HG02938 (cell line): ENCODE measurements at regions not wholly inside any gene's neighbourhood (a gene's known extent, or its start where the extent isn't known, plus 50 kb on each side); places are given as distances from the start of the nearest gene placed in this dataset.
"Not testable (repeated sequence)": the region's sequence is repeated elsewhere in the genome, so short reads cannot be mapped to it uniquely, and the experiment has no call there.

Source experiments
- ATAC-seq: cut with Tn5 transposase; IDR thresholded peaks from one replicate; pipeline ENCODE4 v1.9.1; 2021; ENCODE audit warnings: mild to moderate bottlenecking, moderate library complexity; ENCODE audit not compliant: unreplicated experiment

DNA sequence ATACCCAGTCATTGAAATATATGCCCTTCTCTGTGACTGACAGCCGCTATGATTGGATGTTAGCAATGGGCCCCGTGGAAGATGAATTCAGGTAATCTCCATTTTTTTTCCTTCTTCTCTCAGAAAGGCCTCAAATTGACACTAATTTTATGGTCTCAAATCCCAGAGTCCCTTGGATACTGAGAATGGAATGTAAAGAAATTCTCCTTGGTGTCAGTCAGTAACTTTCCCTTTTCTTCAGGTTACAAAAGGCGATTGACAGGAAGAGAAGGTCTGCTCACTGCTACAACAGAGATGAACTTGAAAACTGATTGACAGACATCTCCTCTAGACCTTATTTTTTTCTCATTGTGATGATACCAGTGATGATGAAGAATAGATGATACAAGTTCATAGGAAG lies 748.3 kb downstream of the MAT2B start:
- ATAC-seq, result no peak

DNA sequence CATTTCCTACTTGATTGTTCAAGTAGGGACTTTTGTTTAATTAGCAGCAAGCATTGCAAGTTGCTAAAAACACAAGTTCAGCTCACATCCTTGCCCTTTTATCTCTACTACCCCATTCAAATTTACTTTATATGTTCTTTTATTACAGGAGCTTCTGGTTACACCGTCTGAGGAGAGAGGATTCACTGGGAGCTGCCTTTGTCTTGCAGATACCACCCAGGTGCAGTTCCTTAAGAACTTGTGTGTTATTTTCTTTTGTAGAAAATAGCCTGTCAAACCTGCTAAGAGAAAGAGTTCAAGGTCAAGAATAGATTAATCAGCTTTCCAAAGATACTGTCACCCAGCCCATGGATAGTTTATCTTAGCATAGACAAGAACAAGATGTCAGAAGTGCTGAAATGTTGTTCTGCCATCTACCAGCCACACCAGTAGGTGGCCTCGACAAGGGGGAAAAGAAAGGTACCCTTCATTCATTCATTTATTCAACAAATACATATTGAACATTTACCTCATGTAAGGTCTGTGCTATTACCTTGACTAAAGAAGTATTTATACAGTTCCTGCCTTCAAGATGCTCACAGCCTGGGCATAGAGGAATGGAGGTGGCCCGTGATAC lies 750.3 kb downstream of the MAT2B start:
- ATAC-seq, result no peak

DNA sequence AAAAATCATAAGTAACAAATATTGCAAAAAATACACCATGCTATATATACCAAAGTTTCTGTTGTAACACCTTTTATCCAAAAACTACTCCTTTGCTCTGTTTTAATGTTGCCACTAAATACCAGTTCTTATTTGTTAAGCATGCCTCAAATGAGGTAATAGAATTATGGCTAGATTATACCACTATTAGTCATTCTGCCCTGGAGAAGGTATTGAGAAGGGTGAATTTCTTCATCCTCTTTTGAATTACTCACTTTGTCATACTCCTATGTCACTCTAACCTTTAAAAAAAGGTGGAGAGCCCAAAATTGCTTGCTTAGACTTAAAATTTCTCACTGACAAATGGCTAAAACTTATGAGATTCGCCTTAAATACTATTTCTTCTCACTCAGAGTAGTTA lies 750.9 kb downstream of the MAT2B start:
- no peak for ATAC-seq

DNA sequence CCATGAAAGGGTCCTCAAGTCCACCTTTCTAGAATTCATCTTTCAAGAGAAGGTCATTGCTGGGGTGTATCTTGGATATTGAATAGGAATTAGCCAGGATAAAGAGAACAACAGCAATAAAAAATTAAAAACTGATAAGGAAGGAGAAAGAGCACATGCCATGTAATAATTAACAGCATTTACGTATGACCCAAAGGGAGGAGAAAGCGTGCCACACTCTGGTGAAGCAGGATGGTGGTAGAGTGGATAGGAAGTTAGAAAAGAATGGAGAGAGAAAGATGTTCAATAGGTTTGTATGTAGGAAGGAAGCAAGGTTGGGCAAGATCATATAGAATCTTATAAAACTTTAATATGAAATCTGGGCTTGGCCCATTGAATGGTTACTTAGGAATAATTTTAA lies 751.5 kb downstream of the MAT2B start:
- no peak for ATAC-seq

DNA sequence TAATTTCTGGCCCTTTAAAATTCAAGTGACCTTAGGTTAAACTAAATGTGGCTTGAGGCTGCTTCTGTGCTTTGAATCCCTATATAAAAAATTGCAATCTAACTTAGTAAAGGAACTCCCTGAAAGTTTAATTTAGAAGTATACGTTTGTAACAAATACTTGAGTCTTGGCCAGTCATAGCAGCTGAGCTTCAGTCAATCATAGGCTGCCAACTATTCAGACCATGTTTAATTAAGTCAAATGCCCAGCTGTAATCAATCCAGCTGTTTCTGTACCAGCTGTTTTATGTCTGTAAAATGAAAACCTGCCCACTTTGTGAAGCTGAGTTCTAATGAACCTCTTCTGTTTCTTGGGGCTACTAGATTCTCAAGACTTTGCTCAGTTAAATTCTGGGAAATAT lies 760.1 kb downstream of the MAT2B start:
- ATAC-seq, result no peak

DNA sequence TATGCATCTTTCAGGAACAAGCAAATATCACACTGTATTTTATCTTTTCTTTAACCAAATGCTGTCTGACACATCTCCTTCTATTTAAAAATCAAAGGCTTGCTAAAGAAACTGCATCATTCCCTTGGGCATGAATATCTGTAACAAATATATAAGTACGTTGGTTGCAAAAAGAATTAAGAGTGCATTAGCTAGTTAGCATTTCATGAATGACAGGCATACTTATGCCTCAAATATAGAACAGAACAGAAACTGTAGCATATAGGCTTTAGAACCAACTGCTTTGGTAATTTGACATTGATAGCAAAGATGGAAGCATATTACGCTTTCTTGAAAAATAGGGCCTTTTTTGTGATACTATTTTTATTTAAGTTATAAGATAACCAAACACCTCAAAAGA lies 761.2 kb downstream of the MAT2B start:
- no peak for ATAC-seq

DNA sequence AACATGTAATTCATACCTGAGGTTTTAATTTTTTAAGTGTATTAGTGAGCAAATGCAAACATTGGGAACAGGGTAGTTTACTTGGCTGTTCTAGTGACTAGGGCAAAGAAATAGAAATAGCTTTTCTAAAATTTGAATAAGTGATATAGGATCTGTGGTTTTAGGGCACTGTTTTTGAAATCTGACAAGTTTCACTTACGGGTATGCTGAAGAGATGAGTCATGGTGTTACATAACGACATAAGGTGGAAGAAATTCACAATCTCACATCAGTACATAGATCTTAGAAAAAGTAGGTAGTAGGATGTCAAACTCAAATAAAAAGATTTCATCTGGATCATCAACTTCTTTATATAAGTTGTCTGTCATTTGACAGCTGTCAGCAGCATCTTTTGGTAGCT lies 772.3 kb downstream of the MAT2B start:
- peak; percentile 77 for ATAC-seq

DNA sequence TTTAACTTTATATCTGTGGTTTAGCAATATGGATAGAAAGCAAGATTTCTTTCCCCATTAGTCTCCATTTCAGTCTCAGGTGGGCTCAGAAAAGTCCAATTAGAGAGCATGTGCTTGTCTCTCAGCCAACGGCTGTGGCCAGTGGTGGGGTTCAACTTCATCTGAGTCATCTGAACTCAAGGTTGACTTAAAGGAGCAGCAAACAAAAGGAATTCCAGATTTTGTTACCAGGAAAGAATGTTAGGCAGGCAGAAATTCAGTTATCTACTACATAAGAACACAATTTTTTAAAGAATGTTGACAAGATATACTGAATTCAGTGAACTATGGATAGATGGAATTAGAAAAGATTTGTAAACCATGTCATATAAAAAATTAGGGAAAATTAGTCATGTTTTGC lies 784.1 kb downstream of the MAT2B start:
- no peak for ATAC-seq

DNA sequence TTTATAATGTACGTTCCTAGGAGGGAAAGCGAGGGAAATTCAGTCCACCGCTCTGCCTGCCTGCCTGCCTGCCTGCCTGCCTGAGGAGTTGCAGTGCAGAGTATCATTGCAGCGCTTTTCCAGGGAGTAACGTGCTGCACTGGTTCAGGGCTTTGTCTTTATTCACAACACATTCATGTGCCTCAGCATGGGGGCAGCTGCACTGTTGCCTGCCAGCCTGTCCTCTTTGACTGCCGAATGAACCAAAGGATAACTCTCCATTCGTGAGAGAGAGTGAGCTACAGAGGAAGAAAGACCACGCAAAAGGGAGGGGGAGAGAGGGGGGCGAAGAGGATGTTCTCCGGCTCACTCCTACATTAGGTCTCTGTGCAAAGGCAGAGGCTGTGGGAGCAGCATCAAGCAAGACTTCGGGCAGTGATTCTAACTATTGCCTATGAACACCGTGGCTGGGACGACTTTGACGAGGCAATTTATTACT lies 791.2 kb downstream of the MAT2B start:
- ATAC-seq, result no peak

DNA sequence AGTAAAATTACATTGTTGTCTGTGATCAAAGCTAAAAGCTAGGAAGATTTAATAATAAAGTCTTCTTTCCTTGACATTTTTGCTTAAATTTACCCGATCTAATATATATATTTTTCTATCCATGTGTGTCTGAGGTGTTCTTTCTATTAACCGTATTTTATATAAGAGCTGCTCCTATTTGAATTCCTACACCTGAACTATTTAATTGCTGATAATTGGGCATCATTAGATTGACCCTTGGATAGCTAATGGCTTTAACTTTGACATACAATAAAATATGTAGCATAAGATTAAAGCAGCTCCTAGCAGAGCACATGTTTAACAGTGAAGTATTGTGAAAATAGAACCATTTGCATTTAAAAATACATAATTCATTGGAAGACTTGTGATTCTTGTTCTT lies 792.7 kb downstream of the MAT2B start:
- no peak for ATAC-seq

DNA sequence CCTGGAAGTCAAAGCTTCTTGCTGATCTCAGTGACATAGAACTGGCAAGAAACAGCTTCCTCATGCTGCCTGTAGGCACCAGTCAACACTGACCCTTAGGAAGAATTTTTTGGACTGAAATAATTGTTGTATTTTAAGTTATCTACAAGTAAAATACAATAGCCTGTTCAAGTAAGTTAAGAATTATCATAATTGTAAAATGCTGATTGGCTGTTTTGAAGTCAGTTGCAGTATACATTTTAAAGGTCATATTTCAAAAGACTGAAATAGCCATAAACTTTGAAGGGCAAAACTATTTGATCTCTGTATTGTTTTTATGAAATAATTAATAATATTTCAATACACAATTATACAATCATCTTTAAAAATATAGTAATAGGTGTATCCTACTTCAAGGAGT lies 794.9 kb downstream of the MAT2B start:
- ATAC-seq, result no peak

DNA sequence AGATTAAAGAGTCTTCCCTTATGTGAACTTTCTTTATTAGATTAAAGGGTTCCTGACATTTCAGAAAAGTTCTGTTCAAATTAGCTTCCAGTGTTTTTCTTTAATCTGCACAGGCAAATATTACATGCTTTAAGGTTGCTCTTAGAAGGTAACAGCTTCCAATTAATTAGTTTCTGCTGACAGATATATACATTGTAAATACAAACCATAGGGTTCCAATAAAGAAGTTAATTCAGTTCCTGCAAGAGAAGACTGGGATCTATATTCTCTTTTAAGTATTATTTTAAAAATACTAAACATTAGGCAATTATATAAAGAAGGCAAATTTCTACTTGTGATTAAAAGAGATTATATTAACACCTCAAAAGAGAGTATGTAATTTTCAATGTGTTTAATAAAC lies 795.7 kb downstream of the MAT2B start:
- no peak for ATAC-seq

DNA sequence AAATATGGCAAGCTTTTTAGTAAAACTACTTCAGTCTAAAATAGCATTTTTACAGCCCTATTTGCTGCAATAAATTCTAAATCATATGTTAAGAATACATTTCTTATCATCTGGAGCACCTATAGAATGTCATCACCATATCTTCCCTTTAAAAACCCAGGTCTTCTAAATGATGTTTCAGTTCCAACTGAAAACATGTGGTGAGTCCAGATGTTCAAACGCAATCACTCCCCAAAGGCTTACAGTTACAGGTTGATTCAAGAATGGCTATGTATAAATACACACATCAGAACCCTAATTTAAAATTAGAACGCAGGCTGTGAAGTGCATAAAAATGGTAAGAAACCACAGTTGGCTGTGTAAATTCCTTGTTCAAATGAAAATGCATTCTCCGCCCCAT lies 796.3 kb downstream of the MAT2B start:
- no peak for ATAC-seq

DNA sequence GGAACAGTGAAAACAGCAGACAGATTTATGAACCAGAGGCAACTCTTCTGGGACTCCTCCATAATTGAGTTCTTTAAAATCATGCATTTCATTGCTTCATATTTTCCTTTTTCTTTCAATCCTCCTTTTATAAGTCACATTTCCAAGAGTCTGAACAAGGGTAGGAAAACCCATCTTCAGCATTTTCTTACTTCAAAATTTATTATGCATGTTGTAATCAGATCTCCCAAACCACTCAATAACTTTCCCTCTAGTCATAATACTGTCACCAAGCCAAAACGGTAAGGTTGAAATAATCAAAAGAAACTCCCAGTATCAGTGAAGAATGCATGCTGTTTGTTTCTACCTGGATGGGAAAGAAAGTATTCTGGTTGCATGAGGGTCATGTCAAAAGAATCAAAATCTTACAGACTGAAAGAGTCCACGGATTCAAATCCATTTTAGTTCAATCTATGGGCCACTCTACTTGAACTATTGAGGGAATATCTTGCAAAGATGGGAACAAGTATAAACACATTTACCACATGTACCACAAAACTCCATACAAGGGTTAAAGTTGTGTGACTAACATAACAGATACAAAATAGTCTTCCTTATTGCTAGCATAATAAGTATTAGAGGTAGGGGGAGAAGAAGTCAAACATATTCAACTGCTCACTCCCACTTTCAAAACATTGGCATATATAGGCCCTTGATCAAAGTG lies 797.3 kb downstream of the MAT2B start:
- no peak for ATAC-seq

DNA sequence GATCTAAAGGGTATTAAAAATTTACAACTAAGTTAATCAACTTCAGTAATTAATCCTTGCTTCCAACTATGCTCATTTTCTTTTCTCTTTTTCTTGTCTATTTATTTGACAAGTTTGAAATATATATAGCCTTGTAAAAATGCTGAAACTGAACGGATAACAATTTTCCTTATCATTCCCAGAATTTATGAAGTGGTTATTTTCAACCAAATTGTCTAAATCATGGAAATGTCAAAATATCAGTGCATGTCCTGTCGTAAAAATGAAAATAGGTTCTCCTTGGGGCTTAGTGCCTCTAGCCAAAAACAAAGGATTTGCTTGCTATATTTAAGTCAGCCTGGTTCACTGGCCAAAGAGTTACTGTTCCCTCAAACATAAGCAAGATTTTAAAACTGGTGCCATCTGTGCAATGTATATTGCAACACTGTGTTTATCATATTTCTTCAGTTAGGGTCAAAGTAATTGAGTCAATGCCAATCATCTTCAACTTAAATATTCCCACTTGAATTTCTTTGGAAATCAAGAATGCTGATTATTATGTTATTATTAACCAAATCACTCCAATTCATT lies 798.3 kb downstream of the MAT2B start:
- no peak for ATAC-seq

DNA sequence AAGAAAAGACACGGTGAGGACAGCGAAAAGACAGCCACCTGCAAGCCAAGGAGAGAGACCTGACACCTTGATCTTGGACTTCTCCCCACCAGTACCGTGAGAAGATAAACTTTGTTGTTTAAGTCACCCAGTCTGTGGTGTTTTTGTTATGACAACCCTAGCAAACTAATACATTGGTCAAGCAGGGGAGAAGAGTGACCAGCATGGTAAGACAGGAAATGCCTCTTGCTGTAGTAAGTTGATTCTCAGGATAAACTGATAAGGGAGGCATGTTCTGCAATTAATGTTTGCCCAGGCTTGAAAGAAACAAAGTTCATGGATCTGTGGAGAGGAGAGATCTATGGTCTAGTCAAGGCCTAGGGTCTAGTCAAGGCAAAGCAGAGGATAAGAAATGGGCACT lies 801.2 kb downstream of the MAT2B start:
- ATAC-seq, result no peak

DNA sequence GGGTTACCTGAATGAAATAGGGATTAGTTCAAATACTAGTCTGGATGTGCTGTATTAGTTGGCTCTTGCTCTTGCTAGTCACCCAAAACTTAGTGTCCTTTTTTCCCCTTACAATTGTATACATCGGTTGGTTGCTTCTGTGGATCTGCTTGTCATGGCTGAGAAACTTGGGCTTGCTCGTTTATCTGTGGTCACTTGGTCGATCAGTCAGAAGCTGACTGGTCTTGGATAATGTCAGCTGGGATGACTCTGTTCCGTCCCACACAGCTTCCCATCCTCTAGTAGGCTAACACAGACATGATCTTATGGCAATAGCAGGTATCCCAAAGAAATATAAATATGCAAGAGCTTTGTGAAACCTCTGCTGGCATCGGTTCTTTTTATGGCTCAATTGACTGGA lies 807.4 kb downstream of the MAT2B start:
- no peak for ATAC-seq

DNA sequence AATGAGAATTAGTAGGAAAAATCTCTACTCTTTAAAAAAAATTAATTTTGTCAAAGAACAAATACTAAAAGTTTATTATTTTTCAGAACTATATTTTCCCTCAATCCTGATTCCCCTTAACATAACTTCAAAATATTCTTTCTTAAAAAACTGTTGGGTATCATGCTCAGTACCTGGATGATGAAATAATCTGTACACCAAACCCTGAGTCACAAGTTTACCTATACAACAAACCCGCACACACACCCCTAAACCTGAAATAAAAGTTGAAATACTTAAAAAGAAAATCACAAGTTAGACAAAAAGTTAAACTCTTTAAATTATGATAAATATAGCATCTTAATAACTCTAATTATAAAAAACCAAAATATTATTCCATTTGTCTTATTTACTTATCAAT lies 812.3 kb downstream of the MAT2B start:
- no peak for ATAC-seq

DNA sequence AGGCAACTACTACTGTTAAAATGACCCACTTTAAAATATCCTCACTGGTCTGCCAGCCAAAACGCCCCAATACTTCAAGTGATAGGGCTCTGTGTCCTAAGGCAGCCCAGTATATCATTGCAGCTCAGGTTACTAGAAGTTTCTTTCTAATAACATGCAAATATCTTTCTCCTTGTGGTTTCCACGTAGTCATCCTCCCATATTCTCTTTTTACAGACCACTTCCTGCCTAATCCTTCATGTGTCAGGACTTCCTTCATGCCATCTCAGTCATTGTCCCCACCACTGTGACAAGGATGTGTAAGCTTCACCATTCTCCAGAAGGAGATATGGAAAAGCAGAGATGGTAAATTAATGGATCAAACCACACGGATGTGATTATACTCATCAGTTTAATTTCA lies 813.7 kb downstream of the MAT2B start:
- ATAC-seq, result no peak

DNA sequence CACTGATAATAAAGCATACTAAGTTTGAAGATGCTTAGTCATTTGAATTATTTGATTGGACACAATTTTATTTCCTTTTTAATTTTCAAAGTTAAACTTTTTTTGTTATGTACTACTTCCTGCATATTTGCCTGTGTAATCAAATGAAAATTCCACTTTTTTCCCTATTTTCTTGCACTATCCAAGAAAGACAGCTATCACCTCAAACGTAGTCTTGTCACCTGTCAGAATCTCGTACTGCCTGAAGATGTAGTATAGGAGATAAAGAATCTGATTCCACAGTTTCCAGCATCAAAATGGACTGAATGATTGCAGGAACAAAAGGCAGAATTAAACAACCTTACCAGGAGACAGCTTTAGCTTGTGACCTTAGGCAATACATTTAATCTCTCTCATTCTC lies 818.8 kb downstream of the MAT2B start:
- ATAC-seq, result no peak

DNA sequence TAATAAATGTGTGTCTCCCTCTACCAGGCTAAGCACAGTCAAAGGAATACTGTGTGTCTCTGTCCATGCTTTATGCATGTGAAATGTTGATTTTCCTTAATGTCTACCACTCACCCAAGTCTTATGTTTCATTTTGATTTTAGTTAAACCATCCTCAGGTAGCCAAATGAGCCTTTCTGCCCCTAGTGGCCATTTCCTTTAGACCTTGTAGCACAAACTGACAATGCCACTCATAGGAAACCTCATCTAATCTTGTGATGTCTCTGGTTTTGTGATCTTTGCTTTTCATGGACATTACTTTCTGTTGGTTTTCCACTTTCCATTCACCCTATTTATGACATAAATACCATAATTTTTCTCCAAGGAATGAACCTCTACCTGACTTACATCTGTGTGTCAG lies 820.8 kb downstream of the MAT2B start:
- no peak for ATAC-seq

DNA sequence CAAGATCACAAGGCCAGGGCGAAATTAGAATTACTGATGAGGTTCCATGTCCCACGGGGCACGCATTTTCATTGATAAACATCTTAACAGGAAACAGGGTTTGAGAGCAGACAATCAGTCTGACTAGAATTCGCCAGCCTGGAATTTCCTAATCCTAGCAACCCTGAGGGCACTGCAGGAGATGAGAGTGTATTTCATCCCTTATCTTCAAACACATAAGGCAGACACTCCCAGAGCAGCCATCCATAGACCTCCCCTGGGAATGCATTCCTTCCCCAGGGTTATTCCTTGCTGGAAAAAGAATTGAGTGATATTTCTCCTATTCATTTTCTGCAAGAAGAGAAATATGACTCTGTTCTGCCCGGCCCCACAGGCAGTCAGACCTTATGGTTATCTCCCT lies 821.7 kb downstream of the MAT2B start:
- ATAC-seq, result not testable (repeated sequence)
